Mononuclear cell (primary cell): ENCODE measurements at regions not wholly inside any gene's neighbourhood (a gene's known extent, or its start where the extent isn't known, plus 50 kb on each side); places are given as distances from the start of the nearest gene placed in this dataset.
"Not testable (repeated sequence)": the region's sequence is repeated elsewhere in the genome, so short reads cannot be mapped to it uniquely, and the experiment has no call there.

Source experiments
- H3K27me3 ChIP-seq: 2 replicates; pipeline ENCODE4 v1.6.0; 2011; ENCODE audit warnings: low read length, control low read depth; ENCODE audit not compliant: insufficient read depth
- H3K4me1 ChIP-seq: 2 replicates; pipeline ENCODE4 v1.5.1; 2011; ENCODE audit warnings: mild to moderate bottlenecking, low read length, control low read depth; ENCODE audit not compliant: insufficient read depth
- H3K4me3 ChIP-seq: 2 replicates; pipeline ENCODE4 v1.5.1; 2011; ENCODE audit warnings: mild to moderate bottlenecking, low read length, moderate library complexity
- H3K9me3 ChIP-seq: 2 replicates; pipeline ENCODE4 v1.5.1; 2011; ENCODE audit warnings: low read depth, mild to moderate bottlenecking, control low read depth, low read length

GRCh38 chr10:65787571-65787970, 1138.3 kb upstream of the LRRTM3 start:
- Histone ChIP-seq H3K4me1 (no peaks in the 10 kb centered on the region), H3K27me3 (no peaks in the 10 kb centered on the region), H3K4me3 (no peak overlapping the region), H3K9me3 (no peaks in the 10 kb centered on the region)

GRCh38 chr10:65788271-65788670, 1137.6 kb upstream of the LRRTM3 start:
- Histone ChIP-seq H3K4me1 (no peaks in the 10 kb centered on the region), H3K27me3 (no peaks in the 10 kb centered on the region), H3K4me3 (no peak overlapping the region), H3K9me3 (no peaks in the 10 kb centered on the region)

DNA sequence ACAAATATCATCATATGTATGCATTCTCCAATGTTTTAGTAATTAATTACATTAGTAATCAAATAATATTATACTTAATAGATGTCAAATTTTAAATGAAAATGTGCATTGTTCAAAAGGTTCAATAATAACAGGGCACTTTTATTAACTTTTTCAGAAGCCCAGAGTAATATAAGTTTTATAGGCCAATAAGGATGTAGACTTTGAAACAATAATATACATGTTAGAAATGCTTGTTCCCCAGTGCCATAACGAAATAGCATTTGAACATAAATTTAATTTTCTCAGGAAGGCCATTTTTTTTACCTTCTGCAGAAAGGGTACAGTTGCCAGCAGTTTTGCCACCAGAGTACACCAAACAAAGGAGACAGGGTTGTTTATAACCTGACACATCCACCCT, 1133.9 kb upstream of the LRRTM3 start:
- Histone ChIP-seq H3K9me3 (peaks cover 4% of the 10 kb centered on the region), H3K27me3 (no peaks in the 10 kb centered on the region), H3K4me1 (no peaks in the 10 kb centered on the region), H3K4me3 (no peak overlapping the region)

- Histone ChIP-seq H3K4me3 (no peak overlapping the region), H3K9me3 (peaks cover 4% of the 10 kb centered on the region), H3K27me3 (no peaks in the 10 kb centered on the region), H3K4me1 (no peaks in the 10 kb centered on the region)
Measured at GRCh38 chr10:65793738-65794425, 1132.0 kb upstream of the LRRTM3 start.

- not testable (repeated sequence) for H3K9me3 ChIP-seq, H3K4me1 ChIP-seq, H3K27me3 ChIP-seq, H3K4me3 ChIP-seq
Measured at GRCh38 chr10:65794861-65795260, 1131.0 kb upstream of the LRRTM3 start.

DNA sequence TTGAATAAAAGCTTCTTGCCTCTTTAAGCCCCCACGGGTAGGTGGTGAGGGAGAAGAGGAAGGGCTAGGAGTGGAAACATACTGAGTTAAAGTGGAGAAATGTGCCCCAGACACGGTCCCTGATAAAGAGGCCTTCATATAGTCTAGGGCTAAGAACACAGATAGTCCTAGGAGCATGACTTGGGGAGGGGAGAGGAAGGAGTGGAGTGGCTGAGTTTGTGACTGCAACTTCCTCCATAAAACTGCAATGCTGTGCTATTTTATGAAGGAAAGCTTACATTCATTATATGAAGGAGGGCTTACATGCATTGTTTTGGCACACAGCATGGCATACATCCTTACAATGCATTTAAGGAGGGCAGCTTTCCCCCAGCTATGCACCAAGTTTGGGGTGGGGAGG, 1129.4 kb upstream of the LRRTM3 start:
- Histone ChIP-seq H3K4me3 (no peak overlapping the region), H3K4me1 (no peaks in the 10 kb centered on the region), H3K9me3 (peaks cover 4% of the 10 kb centered on the region), H3K27me3 (no peaks in the 10 kb centered on the region)

DNA sequence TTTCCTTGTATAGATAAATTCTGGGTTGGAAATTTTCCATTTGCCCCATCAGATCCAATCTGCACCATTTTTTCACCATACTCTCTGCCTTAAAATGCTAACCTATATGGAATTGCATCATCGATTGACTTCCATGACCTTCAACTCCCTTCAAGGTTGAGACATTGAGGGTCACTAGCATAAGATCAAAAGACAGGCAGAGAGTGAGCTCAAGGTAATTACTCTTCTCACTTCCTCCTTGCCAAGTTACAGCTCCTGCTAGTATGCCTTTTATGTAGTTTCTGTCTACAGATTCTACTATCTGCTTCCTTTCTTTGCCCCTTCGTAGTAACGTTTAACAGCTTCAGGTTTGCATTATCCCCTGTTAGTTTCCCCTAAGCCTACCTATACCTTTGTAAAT, 1127.7 kb upstream of the LRRTM3 start:
- H3K9me3 ChIP-seq, result peaks cover 4% of the 10 kb centered on the region
- no peaks in the 10 kb centered on the region for H3K4me1 ChIP-seq
- no peaks in the 10 kb centered on the region for H3K27me3 ChIP-seq
- H3K4me3 ChIP-seq, result no peak overlapping the region

DNA sequence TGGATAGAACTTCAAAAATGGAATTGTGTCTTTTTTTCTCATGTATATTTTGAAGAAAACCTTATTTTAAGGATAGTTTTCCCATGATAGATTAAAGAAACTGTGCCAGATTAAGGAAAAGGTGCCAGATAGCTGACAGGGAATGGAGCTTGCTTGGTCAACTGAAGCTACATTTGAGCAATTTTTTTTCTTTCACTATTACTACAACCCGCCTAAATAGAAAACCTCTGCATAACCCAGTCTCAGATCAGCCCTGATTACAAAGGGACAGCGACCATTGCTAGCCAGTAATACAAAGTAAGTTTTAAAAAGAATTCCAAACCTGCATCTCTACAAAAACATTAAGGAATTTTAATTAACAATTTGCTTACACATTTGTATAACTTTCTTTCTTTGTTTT, 1123.4 kb upstream of the LRRTM3 start:
- no peaks in the 10 kb centered on the region for H3K4me1 ChIP-seq
- H3K4me3 ChIP-seq, result no peak overlapping the region

GRCh38 chr10:65805511-65805910, 1120.3 kb upstream of the LRRTM3 start:
- Histone ChIP-seq H3K4me1 (no peaks in the 10 kb centered on the region), H3K9me3 (no peaks in the 10 kb centered on the region), H3K4me3 (no peak overlapping the region), H3K27me3 (no peaks in the 10 kb centered on the region)

More for the DNA sequence above, 1123.4 kb upstream of the LRRTM3 start:
- Histone ChIP-seq H3K9me3 (no peaks in the 10 kb centered on the region), H3K27me3 (no peaks in the 10 kb centered on the region)

- no peak overlapping the region for H3K4me3 ChIP-seq
- H3K9me3 ChIP-seq, result no peaks in the 10 kb centered on the region
- H3K27me3 ChIP-seq, result no peaks in the 10 kb centered on the region
- no peaks in the 10 kb centered on the region for H3K4me1 ChIP-seq
Measured at GRCh38 chr10:65805993-65806392, 1119.8 kb upstream of the LRRTM3 start.

DNA sequence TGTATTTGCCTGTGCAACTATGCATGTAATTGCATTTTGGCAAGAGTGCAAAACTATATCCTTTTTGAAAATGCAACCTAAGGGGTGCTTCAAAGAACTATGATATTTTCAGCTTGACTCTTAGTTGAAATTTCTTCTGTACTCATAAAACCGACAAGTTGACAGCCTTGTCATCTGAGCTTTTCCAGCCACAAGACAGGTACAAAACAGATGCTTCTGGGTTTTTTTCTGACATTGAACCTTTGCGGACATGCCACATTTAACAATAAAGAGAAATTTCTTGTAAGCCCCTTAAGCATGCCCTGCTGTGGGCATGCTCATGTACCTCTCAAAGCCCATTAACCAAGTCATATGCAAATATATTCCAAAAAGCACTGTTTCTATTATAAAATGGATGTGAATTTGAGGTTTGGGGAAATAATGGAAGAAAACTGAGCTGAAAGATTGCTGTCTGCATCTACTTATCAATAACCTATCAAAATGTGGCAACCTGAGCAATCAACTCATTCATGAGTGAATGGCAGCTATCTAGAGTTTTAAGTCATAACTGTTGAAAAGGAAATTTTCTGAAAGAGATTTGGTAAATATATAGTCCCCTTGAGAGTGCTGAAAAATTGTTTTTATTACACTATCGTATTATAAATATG, 1117.0 kb upstream of the LRRTM3 start:
- Histone ChIP-seq H3K4me1 (no peaks in the 10 kb centered on the region), H3K9me3 (no peaks in the 10 kb centered on the region), H3K4me3 (no peak overlapping the region), H3K27me3 (no peaks in the 10 kb centered on the region)

- H3K4me1 ChIP-seq, result no peaks in the 10 kb centered on the region
- H3K27me3 ChIP-seq, result no peaks in the 10 kb centered on the region
- no peaks in the 10 kb centered on the region for H3K9me3 ChIP-seq
- H3K4me3 ChIP-seq, result no peak overlapping the region
Measured at GRCh38 chr10:65811931-65812525, 1113.8 kb upstream of the LRRTM3 start.

- Histone ChIP-seq H3K27me3 (no peaks in the 10 kb centered on the region), H3K4me3 (no peak overlapping the region), H3K9me3 (no peaks in the 10 kb centered on the region), H3K4me1 (no peaks in the 10 kb centered on the region)
Measured at GRCh38 chr10:65816536-65816935, 1109.3 kb upstream of the LRRTM3 start.

GRCh38 chr10:65818990-65819389, 1106.8 kb upstream of the LRRTM3 start:
- Histone ChIP-seq H3K27me3 (no peaks in the 10 kb centered on the region), H3K9me3 (no peaks in the 10 kb centered on the region), H3K4me1 (no peaks in the 10 kb centered on the region), H3K4me3 (no peak overlapping the region)

DNA sequence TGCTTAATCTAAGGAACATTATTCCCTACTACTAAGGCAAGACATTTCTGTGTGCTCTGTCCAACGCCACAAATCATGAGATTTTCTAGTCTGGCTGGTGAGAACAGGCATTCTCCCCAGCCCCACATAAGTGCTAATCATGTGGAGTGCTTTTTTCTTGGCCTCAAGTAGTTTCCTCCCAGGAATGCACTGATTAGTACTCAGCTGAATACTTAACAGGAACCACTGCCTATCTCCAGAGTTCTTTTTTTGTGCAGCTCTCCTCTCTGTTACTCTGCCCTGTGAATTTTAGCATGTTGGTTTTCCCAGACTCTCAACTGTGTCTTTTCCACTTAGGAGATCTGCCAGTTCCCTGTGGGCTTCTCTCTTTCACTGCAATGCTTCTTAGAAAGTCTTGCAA, 1098.5 kb upstream of the LRRTM3 start:
- no peaks in the 10 kb centered on the region for H3K4me1 ChIP-seq
- no peaks in the 10 kb centered on the region for H3K9me3 ChIP-seq
- no peak overlapping the region for H3K4me3 ChIP-seq
- no peaks in the 10 kb centered on the region for H3K27me3 ChIP-seq

DNA sequence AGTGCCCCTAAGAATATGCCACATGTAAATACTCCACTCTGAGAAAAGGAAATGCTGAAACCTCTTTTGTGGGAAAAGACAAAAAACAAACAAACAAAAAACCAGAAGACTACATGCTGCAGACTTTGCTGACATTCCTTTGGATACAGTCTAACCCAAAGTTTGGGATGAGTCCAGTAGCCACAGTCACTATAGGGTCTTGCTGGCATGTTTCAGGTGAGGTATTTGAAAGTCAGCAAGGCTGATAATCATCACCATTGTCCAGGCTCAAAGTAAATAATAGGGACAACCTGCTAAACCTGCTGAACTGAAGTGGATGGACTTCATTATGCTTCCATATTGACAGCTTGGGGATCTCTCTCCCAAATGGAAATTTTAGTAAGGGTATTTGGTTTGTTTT, 1087.0 kb upstream of the LRRTM3 start:
- H3K9me3 ChIP-seq, result no peaks in the 10 kb centered on the region
- no peaks in the 10 kb centered on the region for H3K27me3 ChIP-seq
- H3K4me1 ChIP-seq, result no peaks in the 10 kb centered on the region
- no peak overlapping the region for H3K4me3 ChIP-seq
